ENCODE measurements at regions not wholly inside any gene's neighbourhood (a gene's known extent, or its start where the extent isn't known, plus 50 kb on each side); places are given as distances from the start of the nearest gene placed in this dataset.

DNA sequence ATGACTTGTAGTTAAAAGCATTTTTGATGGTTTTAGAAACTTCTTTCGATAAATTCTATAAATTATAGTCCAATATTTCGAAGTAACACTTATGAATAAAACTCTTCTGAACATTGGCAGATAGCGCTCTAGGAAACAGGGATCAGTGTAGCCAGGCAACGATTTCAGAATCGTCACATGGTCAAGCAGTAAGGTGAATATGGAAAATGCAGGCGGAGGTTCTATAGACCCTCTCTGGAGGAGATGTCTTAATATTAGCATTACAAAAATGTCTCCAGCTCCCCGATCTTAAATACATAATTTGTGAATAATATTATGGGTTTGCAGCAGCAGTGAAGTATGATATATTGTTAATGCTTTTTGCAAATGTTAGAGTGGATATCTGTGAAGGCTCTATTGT, 310.3 kb downstream of the SS18 start:
- no peak overlapping the region for H3K4me3 Mint-ChIP-seq
- no peaks in the 10 kb centered on the region for H3K36me3 Mint-ChIP-seq (ENCODE audit: low read depth)
- H3K4me1 Mint-ChIP-seq: peaks cover 6% of the 10 kb centered on the region
- no peak overlapping the region for H3K27ac Mint-ChIP-seq (ENCODE audit: unreplicated experiment)
- H3K27me3 Mint-ChIP-seq (ENCODE audit: low read depth): no peaks in the 10 kb centered on the region
- TF ChIP-seq, protein P1, sequence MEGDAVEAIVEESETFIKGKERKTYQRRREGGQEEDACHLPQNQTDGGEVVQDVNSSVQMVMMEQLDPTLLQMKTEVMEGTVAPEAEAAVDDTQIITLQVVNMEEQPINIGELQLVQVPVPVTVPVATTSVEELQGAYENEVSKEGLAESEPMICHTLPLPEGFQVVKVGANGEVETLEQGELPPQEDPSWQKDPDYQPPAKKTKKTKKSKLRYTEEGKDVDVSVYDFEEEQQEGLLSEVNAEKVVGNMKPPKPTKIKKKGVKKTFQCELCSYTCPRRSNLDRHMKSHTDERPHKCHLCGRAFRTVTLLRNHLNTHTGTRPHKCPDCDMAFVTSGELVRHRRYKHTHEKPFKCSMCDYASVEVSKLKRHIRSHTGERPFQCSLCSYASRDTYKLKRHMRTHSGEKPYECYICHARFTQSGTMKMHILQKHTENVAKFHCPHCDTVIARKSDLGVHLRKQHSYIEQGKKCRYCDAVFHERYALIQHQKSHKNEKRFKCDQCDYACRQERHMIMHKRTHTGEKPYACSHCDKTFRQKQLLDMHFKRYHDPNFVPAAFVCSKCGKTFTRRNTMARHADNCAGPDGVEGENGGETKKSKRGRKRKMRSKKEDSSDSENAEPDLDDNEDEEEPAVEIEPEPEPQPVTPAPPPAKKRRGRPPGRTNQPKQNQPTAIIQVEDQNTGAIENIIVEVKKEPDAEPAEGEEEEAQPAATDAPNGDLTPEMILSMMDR (conservative IDR thresholded peaks at IDR 0.05): no peak
- peaks cover 2% of the 10 kb centered on the region for H3K9me3 Mint-ChIP-seq
- no peak for DNase-seq (ENCODE audit: low read depth, low spot score)

DNA sequence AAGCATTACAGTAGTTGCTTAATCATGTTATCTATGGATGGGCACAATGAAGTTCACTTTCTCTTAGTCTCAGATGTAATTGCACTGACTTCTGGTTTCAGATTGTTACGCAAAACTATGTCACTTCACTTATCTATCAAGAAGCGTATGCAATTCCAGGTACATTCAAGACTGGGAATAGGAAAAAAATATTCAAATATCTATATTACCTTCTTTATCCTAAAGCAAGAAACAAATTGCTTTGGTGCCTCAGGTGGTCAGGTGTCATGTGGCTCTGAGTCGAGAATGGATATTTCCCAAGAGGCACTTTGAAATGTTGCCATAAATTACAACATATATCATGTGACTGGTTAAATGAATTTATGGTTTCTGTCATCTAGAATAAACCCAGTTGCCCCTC, 318.6 kb downstream of the SS18 start:
- TF ChIP-seq, protein P1 (conservative IDR thresholded peaks at IDR 0.05): no peak
- no peak overlapping the region for H3K27ac Mint-ChIP-seq (ENCODE audit: unreplicated experiment)
- no peaks in the 10 kb centered on the region for H3K4me1 Mint-ChIP-seq
- DNase-seq (ENCODE audit: low read depth, low spot score): no peak
- no peak overlapping the region for H3K4me3 Mint-ChIP-seq
- H3K27me3 Mint-ChIP-seq (ENCODE audit: low read depth): no peaks in the 10 kb centered on the region
- H3K9me3 Mint-ChIP-seq: peaks cover 4% of the 10 kb centered on the region
- peaks cover 2% of the 10 kb centered on the region for H3K36me3 Mint-ChIP-seq (ENCODE audit: low read depth)

DNA sequence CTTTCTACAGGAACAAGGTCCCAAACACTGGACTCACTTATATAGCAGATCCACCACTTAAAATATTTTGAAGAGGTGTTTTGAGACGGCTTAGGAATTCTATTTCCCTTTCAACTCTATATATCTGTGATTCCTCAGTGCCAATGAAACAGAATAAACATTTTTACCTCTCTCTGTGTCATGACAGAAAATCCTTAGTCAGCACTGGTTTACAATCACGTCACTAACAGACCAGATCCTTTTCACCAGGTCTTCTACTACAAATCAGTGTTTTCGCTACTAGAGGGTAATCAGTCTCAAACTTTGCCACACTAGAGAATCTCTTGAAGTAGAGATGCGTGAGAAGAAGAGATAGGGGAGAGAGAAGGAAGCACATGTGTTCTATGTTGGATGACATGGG, 325.6 kb downstream of the SS18 start:
- TF ChIP-seq, protein P1 (conservative IDR thresholded peaks at IDR 0.05): no peak
- Mint-ChIP-seq H3K4me3 (no peak overlapping the region), H3K9me3 (peaks cover 2% of the 10 kb centered on the region), H3K36me3 (ENCODE audit: low read depth) (peaks cover 2% of the 10 kb centered on the region), H3K27me3 (ENCODE audit: low read depth) (no peaks in the 10 kb centered on the region), H3K4me1 (no peaks in the 10 kb centered on the region), H3K27ac (ENCODE audit: unreplicated experiment) (no peak overlapping the region)
- DNase-seq (ENCODE audit: low read depth, low spot score): no peak

DNA sequence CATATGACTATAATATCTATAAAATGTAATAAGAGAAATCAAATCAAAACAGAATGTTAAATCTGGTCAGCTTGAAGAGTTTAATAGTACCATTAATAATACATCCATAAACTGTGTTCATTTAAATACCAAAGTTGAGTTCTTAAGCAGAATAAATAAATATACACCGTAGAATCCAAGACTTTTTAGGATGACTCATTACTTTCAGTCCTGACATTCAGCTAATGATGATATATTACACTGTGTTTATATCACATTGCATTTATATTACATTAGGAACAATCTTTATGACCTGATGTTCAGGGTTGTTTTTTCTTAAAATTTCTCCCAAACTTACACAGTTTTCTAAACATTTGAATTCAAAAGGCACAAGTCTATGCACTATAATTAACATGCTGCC, 331.3 kb downstream of the SS18 start:
- no peak for DNase-seq (ENCODE audit: low read depth, low spot score)
- Mint-ChIP-seq H3K9me3 (no peaks in the 10 kb centered on the region), H3K27me3 (ENCODE audit: low read depth) (no peaks in the 10 kb centered on the region), H3K36me3 (ENCODE audit: low read depth) (no peaks in the 10 kb centered on the region), H3K4me3 (no peak overlapping the region), H3K4me1 (no peaks in the 10 kb centered on the region), H3K27ac (ENCODE audit: unreplicated experiment) (no peak overlapping the region)
- TF ChIP-seq, protein P1 (conservative IDR thresholded peaks at IDR 0.05): no peak

DNA sequence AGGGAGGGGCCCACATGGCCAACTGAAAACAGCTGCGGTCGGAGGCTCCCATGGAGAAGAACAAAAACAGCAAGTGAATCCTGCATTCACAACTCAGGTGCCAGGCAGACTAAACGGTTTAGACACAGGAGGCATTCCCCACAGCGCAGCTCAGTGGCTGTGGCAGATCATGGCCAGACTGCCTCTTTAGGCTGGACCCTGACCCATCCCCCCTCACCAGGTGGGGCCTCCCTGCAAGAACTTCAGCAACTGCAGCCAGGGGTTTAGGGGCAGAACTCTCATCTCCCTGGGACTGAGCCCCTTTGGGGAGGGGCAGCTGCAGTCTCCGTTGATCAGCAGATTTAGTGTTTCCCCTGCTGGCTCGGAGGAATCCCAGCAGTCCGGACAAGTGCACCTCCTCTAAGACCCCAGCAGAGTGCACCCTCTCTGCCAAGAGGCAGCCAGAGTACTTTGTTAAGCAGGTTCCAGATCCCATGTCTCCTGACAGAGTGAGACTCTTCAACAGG, 346.7 kb downstream of the SS18 start:
- no peak overlapping the region for H3K27ac Mint-ChIP-seq (ENCODE audit: unreplicated experiment)
- TF ChIP-seq, protein P1 (conservative IDR thresholded peaks at IDR 0.05): no peak
- DNase-seq (ENCODE audit: low read depth, low spot score): no peak
- H3K4me3 Mint-ChIP-seq: no peak overlapping the region
- H3K4me1 Mint-ChIP-seq: peaks cover 10% of the 10 kb centered on the region
- H3K36me3 Mint-ChIP-seq (ENCODE audit: low read depth): no peaks in the 10 kb centered on the region
- peaks cover 18% of the 10 kb centered on the region for H3K9me3 Mint-ChIP-seq
- H3K27me3 Mint-ChIP-seq (ENCODE audit: low read depth): no peaks in the 10 kb centered on the region

DNA sequence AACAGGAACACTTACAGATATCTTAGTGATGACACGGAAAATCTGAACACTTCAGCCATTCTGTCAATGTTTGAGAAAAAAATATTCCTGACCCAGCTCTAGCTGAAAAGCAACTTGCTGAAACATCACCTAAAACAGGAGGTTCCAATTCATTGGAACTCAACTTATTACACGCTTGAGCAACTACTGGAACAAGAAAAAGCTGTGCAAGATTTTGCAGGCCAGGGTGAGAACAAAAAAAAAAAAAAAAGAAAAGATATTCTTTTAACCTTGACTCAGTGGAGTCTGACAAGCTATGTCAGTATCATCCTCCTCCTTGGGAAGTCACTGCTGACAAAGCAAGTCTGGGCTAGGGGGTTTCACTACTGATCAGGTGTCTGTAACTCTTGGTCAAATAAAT, 351.0 kb downstream of the SS18 start:
- Mint-ChIP-seq H3K4me3 (no peak overlapping the region), H3K27me3 (ENCODE audit: low read depth) (no peaks in the 10 kb centered on the region), H3K4me1 (peaks cover 31% of the 10 kb centered on the region), H3K36me3 (ENCODE audit: low read depth) (no peaks in the 10 kb centered on the region), H3K27ac (ENCODE audit: unreplicated experiment) (no peak overlapping the region), H3K9me3 (no peaks in the 10 kb centered on the region)
- TF ChIP-seq, protein P1 (conservative IDR thresholded peaks at IDR 0.05): no peak
- no peak for DNase-seq (ENCODE audit: low read depth, low spot score)
